ENCODE measurements at regions not wholly inside any gene's neighbourhood (a gene's known extent, or its start where the extent isn't known, plus 50 kb on each side); places are given as distances from the start of the nearest gene placed in this dataset.

DNA sequence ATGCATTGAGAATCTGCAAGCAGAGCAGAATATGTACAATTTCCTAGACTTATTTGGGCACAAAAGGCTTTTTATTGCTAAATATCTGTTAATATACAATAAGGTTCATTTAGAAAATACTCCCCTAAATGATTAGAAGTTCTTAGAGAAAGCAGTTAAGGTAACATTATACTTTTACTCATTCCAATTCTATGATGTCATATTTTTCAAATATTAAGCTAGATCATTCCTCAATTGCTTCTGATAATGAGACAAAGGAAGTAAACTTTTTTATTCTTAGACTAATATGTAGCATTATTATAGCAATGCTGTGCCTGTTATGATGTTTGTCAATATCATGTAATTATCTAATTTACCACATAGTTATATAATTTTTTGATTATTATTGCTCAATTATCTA, 447.0 kb downstream of the SLC16A7 start:
- DNase-seq (ENCODE audit: low spot score): no peak

DNA sequence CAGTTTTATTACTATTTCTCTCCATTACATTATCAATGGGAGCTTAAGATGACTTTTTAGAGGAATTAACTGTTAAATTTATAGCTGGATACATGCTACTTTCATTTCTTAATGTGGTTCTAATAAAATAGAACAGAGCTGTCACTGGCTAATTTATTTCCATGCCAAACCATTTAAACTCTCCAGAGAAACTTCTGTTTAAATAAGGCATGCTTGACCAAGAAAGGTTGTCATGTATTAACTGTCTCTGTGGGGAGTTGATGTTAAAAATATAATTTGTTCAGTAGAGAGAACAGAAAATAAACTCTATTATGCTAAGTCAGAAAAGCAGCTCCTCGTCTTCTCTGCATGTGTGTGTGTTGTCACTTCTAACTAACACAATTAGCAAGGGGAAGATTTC, 447.4 kb downstream of the SLC16A7 start:
- no peak for DNase-seq (ENCODE audit: low spot score)

DNA sequence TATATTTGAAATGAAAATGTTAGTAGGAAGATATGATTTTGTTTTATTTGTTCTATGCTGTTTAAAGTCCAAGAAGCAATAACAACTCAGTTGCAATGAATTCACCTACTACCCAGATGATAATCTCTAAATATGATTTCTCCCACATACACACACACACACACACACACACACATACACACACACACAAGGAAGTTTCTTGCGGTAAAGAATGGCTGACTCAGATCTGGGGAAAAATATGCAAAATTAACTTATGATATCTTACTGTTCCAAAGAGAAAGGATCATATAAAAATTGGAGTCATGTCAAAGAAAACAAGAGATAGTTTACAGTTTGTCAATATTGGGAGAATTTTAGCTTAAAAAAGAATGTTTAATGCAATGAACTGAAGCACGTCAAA, 456.7 kb downstream of the SLC16A7 start:
- no peak for DNase-seq (ENCODE audit: low spot score)

GRCh38 chr12:60059180-60059579, 463.4 kb downstream of the SLC16A7 start:
- no peak for DNase-seq (ENCODE audit: low spot score)

DNA sequence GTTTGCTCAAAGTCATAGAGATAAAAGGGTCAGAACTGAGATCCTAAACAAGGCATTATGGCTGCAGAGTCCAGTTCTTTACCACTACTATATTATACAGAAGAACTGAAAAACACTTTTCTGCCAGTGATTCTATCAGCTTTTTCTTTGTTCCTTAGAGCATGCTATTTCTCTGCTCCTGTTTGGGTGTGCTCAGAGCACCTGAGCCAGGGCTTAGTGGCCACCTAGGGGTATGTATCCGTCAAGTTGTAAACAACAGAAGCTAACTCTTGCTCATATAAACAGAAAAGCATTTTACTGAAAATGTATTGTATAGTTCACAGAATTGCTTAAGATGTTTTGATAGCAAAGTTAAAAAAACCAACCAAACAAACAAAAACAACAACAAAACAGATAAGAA, 470.8 kb downstream of the SLC16A7 start:
- no peak for DNase-seq (ENCODE audit: low spot score)

DNA sequence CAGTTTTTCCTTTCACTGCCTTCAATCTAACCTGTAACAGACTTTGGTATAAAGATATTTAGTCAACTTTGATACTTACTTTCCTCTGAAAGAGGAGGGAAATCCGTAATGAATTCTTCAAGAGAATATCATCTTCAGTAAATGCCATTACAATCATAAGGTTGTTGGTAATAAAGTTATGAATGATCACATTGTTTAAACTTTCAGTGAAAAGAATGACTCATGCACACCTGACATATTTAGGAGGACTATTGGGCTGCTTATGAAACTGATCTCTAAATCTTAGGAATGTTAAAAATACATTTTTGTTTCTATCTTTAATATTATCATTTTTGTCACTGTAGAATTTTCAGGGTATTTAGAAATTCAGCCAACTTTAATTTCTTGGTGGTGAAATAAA, 474.7 kb downstream of the SLC16A7 start:
- no peak for DNase-seq (ENCODE audit: low spot score)

- no peak for DNase-seq (ENCODE audit: low spot score)
Measured at GRCh38 chr12:60071759-60072191, 475.9 kb downstream of the SLC16A7 start.

DNA sequence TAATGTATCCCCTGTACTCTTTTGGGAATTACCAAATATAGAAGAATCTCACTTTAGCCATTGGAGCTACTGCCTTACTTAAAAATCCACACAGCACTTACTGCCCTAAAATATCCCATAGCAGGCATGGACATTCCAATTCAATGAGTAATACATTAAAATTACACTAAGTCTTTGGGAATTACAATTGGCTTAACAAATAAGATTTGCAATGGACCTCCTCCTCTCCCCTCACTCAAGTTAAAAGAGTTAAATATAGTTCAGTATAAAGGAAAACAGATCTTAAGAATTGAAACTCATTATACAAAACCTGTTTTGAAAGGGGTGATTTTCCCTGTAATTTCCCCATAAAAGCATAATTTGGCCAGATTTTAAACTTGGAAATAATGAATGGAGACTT, 477.1 kb downstream of the SLC16A7 start:
- DNase-seq (ENCODE audit: low spot score): no peak

- DNase-seq (ENCODE audit: low spot score): no peak
Measured at GRCh38 chr12:60075091-60075490, 479.3 kb downstream of the SLC16A7 start.

DNA sequence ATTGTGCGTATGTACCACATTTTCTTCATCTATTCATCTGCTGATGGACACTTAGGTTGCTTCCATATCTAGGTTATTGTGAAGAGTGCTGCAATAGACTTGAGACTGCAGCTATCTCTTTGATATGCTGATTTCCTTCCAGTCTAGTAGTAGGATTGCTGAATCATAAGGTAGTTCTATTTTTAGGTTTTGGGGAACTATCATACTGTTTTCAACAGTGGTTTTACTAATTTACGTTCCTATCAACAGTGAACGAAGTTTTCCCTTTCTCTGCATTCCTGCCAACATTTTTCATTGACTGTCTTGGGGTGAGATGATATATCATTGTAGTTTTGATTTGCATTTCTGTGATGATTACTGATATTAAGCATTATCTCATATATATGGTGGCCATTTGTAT, 482.2 kb downstream of the SLC16A7 start:
- DNase-seq (ENCODE audit: low spot score): no peak

- DNase-seq (ENCODE audit: low spot score): no peak
Measured at GRCh38 chr12:60093428-60093827, 497.6 kb downstream of the SLC16A7 start.

GRCh38 chr12:60094436-60094835, 498.6 kb downstream of the SLC16A7 start:
- no peak for DNase-seq (ENCODE audit: low spot score)

GRCh38 chr12:60096727-60097126, 500.9 kb downstream of the SLC16A7 start:
- no peak for DNase-seq (ENCODE audit: low spot score)

DNA sequence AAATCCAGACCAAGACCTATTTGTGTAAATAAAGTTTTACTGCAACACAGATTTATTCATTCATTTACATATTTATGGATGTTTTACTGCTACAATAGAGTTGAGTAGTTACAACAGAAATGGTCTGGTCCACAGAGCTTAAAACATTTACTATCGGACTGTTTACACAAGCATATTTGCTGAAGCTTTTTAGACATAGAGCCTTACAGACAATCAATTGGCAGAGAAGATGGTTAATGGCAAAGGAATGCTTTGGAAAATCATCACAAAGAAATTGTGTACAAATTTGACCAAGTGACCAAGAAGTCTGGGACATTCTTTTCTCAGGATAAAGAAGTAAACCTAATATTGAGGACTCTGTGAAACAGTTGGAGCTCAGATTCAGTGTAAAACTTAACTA, 504.3 kb downstream of the SLC16A7 start:
- no peak for DNase-seq (ENCODE audit: low spot score)

GRCh38 chr12:60100852-60101251, 505.0 kb downstream of the SLC16A7 start:
- DNase-seq (ENCODE audit: low spot score): no peak

- DNase-seq (ENCODE audit: low spot score): no peak
Measured at GRCh38 chr12:60101715-60102114, 505.9 kb downstream of the SLC16A7 start.

DNA sequence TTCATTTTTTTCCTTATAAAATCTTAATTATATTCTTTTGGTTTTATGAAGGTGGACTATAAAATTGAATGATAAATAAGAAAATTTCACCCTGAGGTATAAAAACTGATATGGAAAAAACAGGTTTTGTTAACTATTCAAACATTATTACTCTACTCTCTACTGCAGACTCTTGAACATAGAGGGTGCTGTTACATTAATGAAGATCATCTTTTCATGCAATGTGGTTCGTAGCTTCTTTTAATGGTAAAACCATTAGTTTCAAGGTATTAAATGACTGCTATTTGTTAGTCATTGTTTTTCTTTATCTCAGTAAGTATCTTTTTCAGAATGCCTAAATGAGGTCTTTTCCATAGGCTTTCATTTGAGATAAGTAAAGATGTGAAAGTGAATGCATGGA, 510.4 kb downstream of the SLC16A7 start:
- DNase-seq (ENCODE audit: low spot score): no peak

DNA sequence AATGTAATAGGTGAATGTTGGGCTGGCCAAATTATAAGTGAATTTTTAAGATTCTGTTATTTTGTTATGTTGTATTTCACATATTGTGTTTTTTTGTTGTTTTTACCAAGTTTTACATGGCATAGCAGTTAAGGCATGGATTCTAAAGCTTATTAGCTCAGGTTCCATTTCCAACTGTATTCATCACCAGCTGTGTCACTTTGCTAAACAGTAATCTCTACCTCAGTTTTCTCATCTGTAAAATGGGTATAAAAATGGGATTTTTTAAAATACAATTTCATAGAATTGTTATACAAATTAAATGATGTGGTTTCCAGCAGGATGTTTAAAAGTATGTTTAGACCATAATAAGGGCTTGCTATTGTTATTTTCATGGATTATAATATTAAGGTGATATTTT, 512.2 kb downstream of the SLC16A7 start:
- DNase-seq (ENCODE audit: low spot score): no peak

DNA sequence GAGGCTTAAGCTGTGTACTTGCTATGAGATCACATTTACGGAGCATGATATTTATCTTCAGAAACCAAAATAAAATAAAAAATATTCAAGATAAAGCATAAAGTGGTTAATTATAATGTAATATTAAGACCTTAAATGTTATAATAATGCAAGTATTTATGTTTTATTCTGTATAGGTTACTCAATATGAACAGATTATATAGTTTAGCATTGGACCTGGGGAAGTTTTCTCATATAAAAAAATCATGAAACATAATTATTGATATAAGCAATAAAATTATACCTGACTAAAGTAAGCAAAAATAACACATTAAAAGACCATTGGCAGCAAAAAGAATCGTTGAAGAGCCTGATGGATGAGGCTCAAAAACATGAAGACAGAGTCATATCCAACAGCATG, 516.2 kb downstream of the SLC16A7 start:
- DNase-seq (ENCODE audit: low spot score): no peak

DNA sequence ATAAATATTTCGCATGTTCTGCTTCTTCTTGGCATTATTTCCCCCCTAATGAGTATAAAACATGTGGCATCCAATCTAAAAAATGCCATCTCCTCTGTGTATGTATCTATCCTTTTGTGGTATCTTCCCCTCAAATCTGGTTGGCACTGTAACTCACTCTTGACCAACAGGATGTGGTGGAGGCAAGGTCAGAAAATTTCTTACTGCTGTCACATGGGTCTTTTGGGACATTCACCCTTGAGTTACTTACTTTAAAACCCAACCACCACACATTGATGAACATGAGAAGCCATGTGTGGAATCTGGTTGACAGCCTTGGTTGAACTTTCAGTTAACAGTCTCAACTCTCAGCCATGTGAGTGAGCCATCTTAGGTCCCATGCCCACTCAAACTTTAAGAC, 516.9 kb downstream of the SLC16A7 start:
- no peak for DNase-seq (ENCODE audit: low spot score)

- DNase-seq (ENCODE audit: low spot score): no peak
Measured at GRCh38 chr12:60114169-60114568, 518.3 kb downstream of the SLC16A7 start.

DNA sequence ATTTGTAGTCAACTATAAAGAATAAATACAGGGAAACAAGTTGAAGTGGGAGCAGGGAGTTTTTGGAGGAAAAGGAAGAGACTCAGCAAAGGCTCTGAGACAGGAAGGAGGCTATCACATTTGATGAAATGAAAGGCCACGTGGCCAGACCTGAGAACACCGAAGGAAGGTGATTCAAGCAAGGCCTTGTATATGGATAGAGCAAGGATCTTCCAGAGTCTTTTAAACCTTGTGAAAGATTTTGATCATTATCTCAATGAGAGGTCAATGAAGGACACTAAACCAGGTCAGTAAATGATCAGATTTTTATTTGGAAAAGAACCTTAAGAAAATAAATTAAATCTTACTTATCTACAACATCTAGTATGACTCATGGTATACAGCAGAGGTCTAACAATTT, 523.5 kb downstream of the SLC16A7 start:
- DNase-seq (ENCODE audit: low spot score): no peak

DNA sequence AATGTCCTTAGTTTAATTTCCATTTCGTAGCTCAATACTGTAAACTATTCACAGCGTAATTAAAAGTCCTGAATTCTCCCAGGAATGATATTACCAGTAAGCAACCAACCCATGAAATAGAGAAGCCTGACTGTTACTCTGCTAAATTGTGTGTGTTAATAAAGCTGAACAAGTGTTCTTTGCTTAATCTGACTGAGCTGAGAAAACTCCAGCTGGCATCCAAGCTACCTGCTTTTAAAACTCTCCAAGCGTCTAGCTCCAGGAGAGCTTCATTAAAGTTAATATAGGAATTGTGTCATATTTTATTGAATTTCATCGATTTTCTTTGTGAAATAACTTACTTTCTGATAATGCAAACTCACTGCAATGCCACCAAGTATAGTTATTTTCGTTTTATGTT, 524.4 kb downstream of the SLC16A7 start:
- no peak for DNase-seq (ENCODE audit: low spot score)

DNA sequence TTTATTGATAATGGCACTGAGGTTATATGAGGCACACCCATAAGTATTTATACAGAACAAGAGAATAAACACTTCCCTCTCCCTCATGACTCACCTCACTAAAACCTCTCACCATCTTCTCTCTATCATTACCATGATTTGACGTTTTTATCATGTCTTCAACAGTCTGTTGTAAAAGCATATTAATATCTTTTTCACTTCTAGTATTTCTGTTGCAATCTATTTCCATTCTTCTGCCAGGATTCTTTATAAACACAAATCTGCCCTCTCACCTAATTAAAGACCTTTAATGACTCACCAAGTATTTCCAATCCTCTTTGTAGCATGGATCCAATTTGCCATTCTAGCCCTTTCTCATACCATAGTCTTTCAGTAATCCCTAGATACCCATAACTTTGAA, 527.7 kb downstream of the SLC16A7 start:
- DNase-seq (ENCODE audit: low spot score): no peak

DNA sequence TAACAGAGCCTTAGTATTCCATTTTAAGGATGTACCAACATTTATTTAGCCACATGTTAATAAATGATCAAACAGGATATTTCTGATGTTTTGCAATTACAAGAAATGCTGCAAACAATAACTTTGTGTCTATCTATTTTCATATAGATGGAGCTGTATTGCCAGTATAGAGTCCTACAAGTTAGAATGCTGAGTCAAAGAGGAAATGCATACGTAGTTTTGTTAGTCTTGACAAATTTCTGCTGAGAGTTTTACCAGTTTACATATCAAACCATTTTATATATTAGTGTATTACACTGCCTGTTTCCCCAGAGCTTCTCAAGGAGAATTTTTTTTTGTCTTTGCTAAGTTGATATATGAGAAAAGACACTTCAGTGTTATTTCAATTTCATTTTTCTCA, 541.7 kb downstream of the SLC16A7 start:
- no peak for DNase-seq (ENCODE audit: low spot score)
